ENCODE measurements at regions not wholly inside any gene's neighbourhood (a gene's known extent, or its start where the extent isn't known, plus 50 kb on each side); places are given as distances from the start of the nearest gene placed in this dataset.
"Not testable (repeated sequence)": the region's sequence is repeated elsewhere in the genome, so short reads cannot be mapped to it uniquely, and the experiment has no call there.

- DNase-seq, result no peak
Measured at GRCh38 chr20:25985597-25985996, 288.9 kb upstream of the ZNF337 start.

DNA sequence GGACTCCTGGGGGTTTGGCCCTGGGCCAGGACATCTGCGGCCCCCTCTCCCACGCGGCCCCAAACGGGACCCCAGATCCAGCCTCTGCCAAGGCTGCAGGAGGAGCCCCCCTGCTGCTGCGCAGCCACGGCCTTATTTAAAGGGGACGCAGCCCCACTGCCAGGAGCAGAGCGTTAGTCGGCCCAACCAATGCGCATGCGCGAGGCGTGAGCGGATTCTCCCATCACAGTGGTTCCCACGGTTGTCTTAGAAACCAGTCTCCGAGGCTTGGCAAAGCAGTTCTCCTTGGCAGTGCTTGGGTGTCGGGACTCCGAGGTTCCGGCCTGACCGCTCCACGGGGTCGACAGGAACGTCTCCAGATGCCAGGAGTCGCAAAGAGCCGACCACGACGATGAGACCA lies 288.3 kb upstream of the ZNF337 start:
- DNase-seq, result peak; percentile 73

DNA sequence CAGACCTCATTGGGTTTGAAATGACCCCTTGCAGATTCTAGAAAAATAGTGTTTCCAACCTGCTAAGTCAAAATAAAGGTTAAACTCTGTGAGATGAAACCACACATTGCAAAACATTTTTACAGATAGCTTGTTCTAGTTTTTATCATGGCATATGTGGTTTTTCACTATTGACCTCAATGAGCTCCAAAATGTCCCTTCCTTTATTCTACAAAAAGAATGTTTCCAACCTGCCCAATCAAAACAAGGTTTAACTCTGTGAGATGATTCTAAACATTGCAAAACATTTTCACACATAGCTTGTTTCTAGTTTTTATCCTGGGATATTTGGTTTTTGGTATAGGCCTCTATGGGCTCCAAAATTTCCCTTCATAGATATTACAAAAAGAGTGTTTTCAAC lies 286.0 kb upstream of the ZNF337 start:
- DNase-seq, result not testable (repeated sequence)

DNA sequence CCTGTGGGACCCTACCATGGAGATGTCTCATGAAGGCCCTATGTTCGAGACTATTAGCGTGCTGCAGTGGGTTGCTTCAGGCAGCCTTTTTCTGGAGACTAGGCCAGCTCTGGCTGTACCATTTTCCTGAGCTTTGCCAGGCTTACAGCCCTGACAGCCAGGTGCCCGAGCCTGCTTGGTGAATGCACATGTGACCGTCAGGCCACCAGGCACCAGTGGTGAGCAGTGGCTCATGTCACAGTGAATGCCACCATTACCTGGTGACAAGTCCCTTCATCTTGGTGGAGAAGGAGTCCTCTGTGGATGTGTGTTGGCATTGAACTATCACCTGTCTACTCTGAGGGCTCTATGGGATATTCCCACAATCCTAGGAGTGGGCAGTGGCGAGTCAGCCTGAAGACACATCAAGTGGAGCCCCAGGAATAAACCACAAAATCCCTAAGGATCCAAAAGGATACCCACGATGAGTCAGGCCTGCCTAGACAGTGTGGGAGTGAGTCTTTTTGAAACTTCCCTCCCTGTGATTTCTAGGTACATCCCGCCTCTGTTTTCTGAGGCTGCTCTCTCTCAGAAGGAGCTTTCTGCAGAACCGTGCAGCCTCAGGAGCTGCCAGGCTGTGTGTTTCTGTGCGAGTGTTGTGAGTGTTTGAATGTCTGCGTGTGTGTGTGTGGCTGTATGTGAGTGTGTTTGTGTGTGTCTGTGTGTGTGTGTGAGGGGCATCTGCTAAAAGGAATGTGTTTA lies 282.0 kb upstream of the ZNF337 start:
- not testable (repeated sequence) for DNase-seq

DNA sequence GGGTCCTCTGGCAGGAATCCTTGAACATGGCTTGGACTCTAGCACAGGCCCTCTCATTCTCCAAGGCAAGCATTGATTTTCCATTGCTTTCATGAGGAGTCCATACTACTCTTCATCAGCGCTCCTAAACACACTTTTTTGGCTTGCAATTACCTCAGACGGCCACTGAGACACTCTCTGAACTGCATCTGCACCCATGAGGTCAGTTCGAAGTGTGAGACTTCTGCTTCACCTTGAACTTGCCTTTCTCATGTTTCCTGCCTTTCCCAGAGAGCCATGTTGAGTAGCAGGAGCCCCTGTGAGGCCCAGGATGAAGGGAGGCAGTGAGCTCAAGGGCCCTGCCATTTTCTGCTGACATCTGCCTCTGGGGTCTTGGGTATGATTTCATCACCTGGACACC lies 279.2 kb upstream of the ZNF337 start:
- not testable (repeated sequence) for DNase-seq

DNA sequence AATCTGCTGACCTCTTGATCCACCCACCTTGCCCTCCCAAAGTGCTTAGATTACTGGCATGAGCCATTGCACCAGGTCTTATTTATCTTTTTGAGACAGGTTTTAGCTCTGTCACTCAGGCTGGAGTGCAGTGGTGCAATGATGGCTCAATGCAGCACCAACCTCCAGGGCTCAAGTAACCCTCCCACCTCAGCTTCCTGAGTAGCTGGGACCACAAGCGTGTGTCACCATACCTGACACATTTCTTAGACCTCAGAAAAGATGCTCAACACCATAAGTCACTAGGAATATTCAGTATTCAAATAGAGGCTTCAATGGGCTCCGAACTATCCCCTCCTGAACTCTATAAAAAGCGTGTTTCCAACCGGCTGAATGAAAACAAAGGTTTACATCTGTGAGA lies 268.6 kb upstream of the ZNF337 start:
- DNase-seq, result not testable (repeated sequence)

DNA sequence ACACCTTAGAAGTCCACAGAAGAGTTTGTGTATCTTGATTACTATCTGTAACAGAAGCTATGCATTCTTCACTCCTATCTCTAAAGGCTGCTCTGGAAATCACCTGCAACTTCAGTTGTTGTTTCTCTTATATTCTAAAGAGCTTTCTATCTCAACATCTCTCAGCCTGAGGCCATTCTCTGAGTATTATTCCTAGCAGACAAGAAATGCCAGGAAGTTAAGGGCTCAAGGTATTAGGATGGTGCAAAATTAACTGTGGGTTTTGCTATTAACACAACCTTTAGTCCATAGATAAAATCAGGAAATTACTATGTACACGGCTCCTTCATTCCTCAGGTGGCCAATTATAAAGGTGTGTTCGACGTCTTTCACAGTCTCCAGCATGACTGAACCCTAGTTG lies 257.2 kb upstream of the ZNF337 start:
- not testable (repeated sequence) for DNase-seq

DNA sequence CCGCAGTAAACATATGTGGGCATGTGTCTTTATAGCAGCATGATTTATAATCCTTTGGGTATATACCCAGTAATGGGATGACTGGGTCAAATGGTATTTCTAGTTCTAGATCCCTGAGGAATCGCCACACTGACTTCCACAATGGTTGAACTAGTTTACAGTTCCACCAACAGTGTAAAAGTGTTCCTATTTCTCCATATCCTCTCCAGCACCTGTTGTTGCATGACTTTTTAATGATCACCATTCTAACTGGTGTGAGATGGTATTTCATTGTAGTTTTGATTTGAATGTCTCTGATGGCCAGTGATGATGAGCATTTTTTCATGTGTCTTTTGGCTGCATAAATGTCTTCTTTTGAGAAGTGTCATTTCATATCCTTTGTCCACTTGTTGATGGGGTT lies 238.6 kb upstream of the ZNF337 start:
- DNase-seq, result not testable (repeated sequence)

GRCh38 chr20:25932806-25933205 lies 236.2 kb upstream of the ZNF337 start:
- not testable (repeated sequence) for DNase-seq

- not testable (repeated sequence) for DNase-seq
Measured at GRCh38 chr20:25932170-25932569, 235.5 kb upstream of the ZNF337 start.

DNA sequence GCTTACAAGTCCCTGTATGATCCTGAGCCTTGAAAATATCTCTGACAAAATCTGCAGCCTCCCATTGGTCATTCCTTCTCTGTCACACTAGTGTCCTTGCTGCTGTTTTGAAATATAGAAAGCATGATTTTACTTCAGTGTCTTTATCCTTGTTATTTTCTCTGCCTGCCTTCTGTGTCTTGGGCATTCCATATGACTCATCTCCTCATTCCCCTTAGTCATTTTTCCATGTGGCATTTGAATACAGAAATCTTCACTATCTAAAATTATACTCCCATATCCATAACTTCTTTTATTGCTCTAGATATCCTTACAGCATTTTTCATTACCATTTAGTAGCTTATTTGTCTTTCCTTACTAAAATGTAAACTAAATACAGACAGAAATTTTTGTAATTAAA lies 205.7 kb upstream of the ZNF337 start:
- not testable (repeated sequence) for DNase-seq

DNA sequence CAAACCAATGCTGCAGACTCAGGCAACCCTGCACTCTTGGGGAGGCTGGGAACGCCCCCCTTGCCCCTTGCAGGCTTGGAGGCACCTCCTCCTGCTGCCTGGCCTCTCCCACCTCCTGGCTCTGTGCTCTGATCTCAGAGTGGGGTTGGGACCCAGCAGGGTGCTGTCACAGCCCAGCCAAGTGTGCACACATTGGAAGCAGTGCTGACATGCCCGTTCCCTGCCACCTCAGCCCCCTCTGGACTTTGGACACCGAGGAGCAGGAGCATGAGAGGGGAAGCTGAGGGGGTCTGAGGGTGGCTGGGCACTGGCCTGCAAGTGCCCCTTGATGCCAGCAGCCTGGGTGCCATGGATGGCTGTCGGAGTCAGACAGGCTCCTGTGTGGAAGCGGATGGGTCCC lies 202.0 kb upstream of the ZNF337 start:
- DNase-seq, result not testable (repeated sequence)

- DNase-seq, result not testable (repeated sequence)
Measured at GRCh38 chr20:25879096-25879495, 182.4 kb upstream of the ZNF337 start.

- not testable (repeated sequence) for DNase-seq
Measured at GRCh38 chr20:25868650-25868979, 172.0 kb upstream of the ZNF337 start.

GRCh38 chr20:25867776-25868649 lies 171.4 kb upstream of the ZNF337 start:
- DNase-seq, result peak; percentile 81

GRCh38 chr20:25867015-25867775 lies 170.5 kb upstream of the ZNF337 start:
- not testable (repeated sequence) for DNase-seq

DNA sequence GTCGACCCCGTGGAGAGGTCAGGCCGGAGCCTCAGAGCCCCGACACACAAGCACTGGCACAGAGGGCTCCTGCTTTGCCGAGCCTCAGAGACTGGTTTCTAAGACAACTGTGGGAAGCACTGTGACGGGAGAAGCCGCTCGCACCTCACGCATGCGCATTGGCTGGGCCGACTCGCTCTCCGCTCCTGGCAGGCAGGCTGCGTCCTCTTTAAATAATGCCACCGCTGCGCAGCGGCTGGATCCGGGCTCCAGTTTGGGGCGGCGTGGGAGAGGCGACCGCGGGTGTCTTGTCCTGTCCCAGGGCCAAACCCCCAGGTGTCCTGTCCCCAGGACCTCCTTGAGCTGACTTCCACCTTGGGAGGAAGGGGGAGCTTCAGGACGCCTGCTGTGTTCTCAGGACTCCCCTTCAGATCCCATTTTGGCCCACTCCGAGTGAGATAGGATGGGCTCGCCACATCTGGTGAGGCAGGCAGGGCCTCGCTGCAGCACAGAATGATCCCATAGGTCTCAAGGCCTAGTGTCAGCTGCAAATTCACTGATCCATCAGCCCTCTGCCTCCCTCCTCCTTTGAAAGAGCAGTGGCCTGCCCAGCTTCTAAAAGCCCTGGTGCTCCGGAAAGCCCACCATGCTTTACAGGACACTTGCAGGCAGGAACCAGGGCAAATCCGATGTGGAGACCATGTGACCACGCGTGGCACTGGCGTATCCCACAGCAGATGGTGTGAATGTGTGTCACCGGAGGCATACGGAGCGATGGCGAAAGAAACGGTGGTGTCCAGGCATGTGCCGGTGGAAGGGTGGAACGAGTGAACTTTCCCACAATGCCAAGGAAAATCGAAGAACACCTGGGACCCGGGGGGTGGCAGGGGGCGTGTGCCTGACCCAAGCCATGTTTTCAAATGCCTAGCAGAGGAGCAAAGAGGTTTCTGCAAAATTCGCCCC lies 169.3 kb upstream of the ZNF337 start:
- DNase-seq, result peak; percentile 82

- not testable (repeated sequence) for DNase-seq
Measured at GRCh38 chr20:25864963-25865714, 168.5 kb upstream of the ZNF337 start.

- DNase-seq, result no peak
Measured at GRCh38 chr20:25864326-25864962, 167.8 kb upstream of the ZNF337 start.

- no peak for DNase-seq
Measured at GRCh38 chr20:25863536-25864325, 167.1 kb upstream of the ZNF337 start.

Measured in right forelimb (tissue), 1 donor.